NCI-H2227 treated with DMSO at 0.1 percent for 48 hours (cell line): ENCODE measurements at regions not wholly inside any gene's neighbourhood (a gene's known extent, or its start where the extent isn't known, plus 50 kb on each side); places are given as distances from the start of the nearest gene placed in this dataset.

Source experiments
- DNase-seq: peaks from one replicate; lab custom pipeline; 2025; lab: John Stamatoyannopoulos, UW

- no peak for DNase-seq
Observed at GRCh38 chr13:31896427-31896826, 135.1 kb upstream of the FRY start.

DNA sequence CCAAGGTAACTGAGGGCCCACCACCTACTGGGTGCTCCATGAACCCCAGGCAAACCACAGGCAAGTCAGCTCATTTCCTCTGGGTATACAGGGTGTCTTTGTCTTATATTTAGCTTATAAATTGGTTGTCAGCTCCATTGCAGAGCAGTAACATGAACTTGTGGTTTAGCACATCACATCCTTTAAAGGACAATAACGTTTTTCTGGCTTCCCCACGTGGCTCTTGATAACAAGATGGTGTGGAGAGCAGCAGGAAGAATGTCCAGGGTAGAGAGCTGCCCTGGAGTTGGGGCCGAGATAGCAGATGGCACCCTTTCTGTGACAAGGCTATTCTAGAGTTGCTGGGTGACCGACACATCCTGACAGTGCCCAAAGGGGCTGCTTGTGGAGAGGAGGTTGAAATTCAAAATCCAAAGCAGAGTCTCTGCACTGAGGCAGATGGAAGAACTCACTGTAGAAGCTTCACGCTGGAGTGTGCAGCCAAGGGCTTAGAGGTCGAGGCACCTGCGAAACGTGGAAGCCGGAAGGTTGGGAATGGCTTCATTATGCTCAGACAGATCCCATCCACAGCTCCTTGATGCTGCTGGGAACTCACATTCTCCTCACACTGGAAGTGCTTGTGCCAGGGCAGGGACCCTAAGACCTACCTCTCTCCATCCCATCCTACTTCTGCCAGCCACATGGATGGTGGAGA lies 133.0 kb upstream of the FRY start:
- no peak for DNase-seq

DNA sequence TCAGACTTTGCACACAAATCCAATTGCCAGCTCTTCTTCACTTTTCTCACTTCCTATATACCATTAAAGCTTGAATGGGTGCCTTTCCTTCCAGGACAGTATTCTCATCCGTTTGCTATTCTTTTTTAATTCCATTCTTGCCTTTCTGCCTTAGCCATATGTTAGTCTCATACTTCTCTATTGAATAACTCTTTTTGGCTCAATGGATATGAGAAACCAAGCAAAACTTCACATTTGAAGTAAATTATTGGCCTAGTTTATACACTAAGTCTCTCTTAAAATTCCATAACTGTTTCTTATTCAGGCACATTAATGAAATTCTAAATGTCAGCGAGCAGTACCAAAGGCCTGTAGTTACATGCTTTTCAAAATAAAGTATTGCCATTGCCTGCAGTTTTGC lies 129.6 kb upstream of the FRY start:
- no peak for DNase-seq

DNA sequence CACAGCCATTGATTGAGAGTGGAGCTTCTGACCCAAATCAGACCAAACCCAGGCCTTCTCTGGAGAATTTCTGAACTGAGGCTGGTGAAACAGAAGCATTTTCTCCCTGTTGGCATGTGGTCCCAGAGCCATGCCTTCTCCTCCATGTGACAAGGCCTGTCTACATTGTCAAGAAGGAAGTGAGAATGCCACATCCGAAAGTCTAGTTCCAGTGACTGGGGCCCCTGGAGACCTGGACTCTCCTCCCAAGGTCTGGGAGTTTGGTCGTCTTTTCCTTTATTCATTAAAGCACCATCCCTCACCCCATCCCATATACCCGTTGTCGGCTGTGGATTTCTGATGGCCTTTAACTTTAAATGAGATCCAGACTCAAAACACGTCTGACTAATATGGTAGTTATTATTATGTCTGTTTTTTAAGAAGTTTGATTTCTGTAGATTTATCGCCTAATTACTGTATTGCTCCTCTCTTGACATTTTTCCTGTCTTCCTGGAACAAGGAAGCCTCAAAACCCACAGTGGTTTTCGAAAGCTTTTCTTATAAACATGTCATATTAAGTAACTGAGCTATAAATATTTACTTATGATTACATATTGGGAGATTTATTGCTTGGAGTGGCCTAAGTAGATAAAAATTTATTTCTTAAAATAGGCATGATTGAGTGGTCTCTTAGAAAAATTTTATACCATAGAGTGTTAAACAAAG lies 128.3 kb upstream of the FRY start:
- no peak for DNase-seq

- no peak for DNase-seq
Observed at GRCh38 chr13:31904941-31905824, 126.4 kb upstream of the FRY start.

GRCh38 chr13:31905961-31906360 lies 125.6 kb upstream of the FRY start:
- no peak for DNase-seq

DNA sequence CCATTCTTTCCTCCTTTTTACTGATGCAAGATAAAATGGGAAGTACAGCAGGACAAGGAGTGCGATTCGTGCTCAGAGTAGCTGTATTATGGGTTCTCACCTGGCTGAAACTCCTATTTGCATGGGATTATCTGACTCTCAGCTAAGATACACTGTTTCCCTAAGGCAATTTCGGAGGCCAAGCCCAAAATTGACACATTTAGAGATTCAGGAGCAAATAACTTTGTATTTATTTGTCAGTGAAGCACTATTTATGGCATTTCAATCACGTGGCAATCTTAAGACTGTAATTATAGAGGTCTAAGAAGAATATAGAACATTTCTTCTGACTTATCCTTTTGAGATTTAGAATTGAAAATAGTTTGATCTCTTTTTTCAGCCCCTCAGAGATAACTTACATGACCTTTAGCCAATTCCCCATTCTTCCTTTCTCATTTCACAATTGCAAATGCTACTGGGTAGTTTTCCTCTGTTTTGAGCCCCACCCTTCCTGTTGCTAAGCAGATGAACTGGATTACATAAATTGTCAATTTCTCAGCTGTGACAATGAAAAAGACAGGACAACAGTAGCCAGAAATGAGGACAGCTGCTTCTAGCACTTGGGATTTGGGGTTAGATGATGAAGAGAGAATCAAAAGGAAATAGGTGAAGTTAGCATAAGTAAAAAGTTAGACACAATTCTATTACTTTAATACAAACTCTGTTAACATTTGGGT lies 122.7 kb upstream of the FRY start:
- no peak for DNase-seq

GRCh38 chr13:31909864-31910551 lies 121.6 kb upstream of the FRY start:
- DNase-seq, result peak; percentile 41

- DNase-seq, result no peak
Observed at GRCh38 chr13:31910633-31911032, 120.9 kb upstream of the FRY start.

DNA sequence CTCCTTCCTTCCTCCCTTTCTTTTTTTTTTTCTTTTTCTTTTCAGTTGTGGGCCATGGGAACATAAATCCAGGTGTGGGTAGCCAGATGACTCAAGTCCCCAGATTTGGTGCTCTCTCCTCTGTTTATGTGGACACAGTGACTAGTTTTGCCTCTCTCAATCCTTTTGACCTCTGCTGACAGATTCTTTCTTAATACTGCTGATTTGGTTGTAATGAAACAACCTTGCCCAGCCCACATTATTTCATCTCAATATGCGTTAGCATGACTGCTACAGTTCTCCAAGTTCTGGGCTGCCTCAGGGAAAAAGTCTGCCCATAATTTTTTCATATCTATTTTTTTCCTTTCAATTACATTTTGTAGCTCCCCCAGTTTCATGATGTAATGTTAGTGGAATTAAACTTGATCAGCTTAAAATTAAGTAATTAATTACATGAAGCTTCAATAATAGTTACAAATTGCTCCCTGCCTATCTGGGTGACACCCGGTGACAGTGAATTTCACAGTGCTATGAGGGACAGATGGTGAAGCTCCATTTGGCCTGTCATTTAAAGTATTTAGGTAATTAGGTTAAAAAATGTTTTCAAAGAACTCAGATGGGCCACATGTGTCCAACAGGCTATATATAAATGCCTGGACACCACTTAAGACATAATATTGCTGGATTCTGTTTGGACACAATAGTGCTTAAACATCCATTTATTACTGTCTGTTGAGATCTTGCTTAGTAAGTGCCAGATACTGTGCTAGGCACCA lies 118.8 kb upstream of the FRY start:
- no peak for DNase-seq

GRCh38 chr13:31913459-31913858 lies 118.1 kb upstream of the FRY start:
- no peak for DNase-seq

- DNase-seq, result no peak
Observed at GRCh38 chr13:31914843-31915242, 116.7 kb upstream of the FRY start.

DNA sequence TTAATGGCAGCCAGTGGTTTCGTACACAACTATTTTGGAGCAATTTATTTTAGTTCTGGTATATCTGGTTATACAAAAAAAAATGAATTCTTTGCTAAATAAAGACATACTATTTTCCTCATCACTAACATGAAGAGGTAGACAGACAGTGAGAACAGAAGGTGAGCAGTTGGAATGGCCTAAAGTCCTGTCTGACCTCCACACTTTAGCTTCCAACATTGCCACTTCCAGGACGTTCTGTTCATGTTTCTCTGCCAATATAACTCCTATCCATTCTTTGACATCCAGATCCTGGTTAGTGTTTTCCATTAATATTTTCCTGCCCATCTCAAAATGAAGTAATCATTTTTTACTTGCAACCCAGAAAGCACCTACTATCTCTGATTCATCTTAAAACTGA lies 112.9 kb upstream of the FRY start:
- no peak for DNase-seq

DNA sequence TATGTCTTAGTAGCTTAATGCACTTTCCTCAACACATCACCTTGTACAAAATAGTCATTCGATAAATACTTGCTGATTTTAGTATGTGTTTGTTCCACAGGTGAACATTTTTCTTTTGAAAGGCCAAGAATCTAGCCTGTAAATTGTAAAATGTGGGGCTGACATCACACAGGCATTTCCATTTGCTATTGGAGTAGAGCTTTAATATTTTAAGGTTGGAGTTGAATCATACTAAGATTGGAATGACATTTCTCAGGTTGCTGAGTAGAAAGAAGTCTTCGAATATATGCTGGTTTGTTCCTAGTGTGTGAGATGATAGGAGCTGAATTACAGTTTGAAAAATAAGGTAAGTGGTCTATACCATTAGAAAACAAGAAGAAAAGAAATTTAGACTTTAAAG lies 112.3 kb upstream of the FRY start:
- DNase-seq, result no peak

DNA sequence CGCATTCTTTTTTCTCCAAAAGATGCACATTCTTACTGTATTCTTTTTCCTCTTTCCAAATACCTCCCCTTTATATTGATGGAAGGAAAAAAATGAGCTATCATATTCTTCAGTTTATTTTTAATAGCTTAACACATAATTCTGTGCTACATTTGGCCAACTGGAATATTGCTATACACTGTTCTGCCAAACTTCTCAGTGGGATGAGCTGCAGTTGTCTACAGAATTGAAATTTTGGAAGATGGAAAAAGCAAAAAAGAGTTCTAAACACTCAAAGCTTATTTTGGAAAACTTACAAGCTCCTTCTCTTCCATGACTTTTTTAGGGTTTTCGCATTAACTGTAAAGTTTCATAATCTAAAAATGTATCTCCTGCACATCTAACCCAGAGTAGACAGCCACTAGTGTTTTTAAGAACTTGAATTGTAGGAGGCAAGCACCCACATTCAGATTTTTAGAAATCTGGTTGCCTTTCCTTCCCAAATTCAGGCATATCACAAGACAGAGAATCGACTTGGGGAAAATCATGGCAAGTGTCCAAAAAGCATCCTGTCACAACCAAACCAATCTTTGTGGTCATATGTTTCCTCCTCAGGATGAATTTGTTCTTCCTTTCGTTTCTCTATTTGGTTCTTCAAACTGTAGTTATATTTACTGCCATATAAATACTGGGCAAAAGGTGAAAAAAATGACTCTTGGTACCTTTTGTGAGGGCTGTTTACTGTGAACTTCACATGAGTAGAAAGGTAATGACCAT lies 111.4 kb upstream of the FRY start:
- DNase-seq, result no peak

DNA sequence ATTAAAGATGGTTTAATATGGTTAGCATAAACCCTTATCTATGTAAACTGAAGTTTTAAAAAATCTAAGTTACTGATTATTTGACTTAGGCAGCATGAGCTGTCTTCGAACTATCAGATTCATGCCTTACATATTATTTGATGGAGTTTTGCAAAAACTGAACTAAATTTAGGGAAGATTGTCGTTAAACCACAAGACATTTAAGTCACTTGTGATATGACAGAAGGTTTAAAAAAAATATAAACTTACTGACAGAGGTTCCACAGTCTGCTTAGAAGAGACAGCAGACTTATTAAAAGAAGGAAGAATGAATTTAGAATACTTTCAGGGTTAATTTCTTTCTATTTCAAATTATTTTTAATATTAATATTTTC lies 110.9 kb upstream of the FRY start:
- no peak for DNase-seq

DNA sequence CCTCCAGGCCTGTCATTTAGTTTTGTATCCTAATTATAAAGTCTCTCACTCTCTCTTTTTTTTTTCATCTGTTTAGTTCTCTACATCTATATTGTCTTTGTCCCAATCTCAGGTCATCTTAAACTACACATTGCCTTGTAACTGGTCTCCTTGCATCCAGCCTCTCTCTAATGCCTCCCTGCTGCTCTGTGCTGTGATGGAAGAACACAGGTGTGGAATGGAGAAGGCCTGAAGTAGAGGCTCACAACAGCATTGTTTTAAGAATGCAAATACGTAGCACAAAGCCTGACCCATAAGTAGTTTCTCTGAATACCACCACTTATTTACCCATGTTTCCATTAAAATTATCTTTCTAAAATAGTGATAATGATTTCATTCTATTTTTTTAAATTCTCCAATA lies 108.8 kb upstream of the FRY start:
- no peak for DNase-seq

- no peak for DNase-seq
Observed at GRCh38 chr13:31923134-31923763, 108.3 kb upstream of the FRY start.

DNA sequence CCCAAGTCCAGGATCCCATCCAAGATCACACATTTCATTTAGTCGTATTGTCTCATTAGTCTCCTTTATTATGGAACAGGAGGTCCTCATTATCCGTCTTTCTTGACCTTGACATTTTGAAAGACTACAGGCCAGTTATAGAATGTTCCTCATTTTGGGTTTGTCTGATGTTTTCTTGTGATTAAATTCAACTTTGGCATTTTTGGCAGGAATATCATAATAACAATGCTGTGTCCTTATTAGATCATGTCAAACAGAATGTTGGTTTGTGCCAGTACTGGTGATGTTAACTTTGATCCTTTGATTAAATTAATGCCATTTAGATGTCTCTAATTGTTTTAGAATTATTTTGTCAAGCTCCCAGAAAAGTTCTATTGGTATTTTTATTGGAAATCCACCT lies 106.5 kb upstream of the FRY start:
- no peak for DNase-seq

DNA sequence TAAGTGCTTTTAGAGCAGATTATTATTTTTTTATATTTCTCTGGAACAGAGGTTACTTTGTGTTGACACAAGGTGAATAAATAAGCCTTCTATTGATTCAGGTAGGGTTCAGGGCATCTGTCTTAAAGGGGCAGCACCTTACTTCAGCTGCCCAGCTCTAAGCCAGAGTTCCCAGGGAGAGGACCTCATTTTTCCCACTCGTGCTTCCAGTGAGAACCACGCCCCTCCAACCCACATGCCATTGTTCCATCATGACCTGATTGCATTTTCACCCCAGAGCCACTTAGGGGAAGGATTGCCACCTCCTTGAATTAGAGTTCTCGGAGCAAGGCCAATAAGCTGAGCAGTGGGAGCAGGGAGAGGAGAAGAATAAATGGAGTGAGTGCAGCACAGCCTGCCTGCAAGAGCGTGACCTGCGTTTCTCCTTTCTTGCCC lies 104.3 kb upstream of the FRY start:
- DNase-seq, result no peak
